Keratinocyte (primary cell): ENCODE measurements at regions not wholly inside any gene's neighbourhood (a gene's known extent, or its start where the extent isn't known, plus 50 kb on each side); places are given as distances from the start of the nearest gene placed in this dataset.

Experiments used
- DNase-seq: peaks from one replicate; pipeline ENCODE4 v3.0.0-alpha.2; 2011; ENCODE audit warnings: low read depth, missing footprints, low spot score
- FAIRE-seq: peaks from 2 replicates; lab custom pipeline; 2011; peaks lifted over from hg19 to GRCh38; lab: Jason Lieb, UNC
- H2AFZ ChIP-seq: 2 replicates; pipeline ENCODE4 v1.6.0; 2012; ENCODE audit warnings: low read length, control low read depth, inconsistent platforms; ENCODE audit not compliant: control insufficient read depth
- H3K27ac ChIP-seq: 2 replicates; pipeline ENCODE4 v1.5.1; 2011; ENCODE audit warnings: low read length; ENCODE audit not compliant: control insufficient read depth, insufficient read depth
- H3K27me3 ChIP-seq: 3 replicates; pipeline ENCODE4 v1.6.0; 2011; ENCODE audit warnings: low read length; ENCODE audit not compliant: control insufficient read depth, insufficient read depth; ENCODE audit errors: extremely low read depth
- H3K36me3 ChIP-seq, 2 experiments: 2 replicates in 1 of 2; 3 replicates in 1 of 2; pipeline ENCODE4 v1.5.1; 2011; ENCODE audit warnings: low read length in 2 of 2, mild to moderate bottlenecking in 1 of 2; ENCODE audit not compliant: control insufficient read depth in 2 of 2, insufficient read depth in 2 of 2; ENCODE audit errors: extremely low read depth in 1 of 2
- H3K4me1 ChIP-seq: 3 replicates; pipeline ENCODE4 v1.5.1; 2011; ENCODE audit warnings: low read length; ENCODE audit not compliant: control insufficient read depth, insufficient read depth; ENCODE audit errors: extremely low read depth
- H3K4me2 ChIP-seq: 3 replicates; pipeline ENCODE4 v1.6.0; 2011; ENCODE audit warnings: low read depth, low read length; ENCODE audit not compliant: control insufficient read depth, insufficient read depth; ENCODE audit errors: extremely low read depth
- H3K4me3 ChIP-seq, 3 experiments: fragments of 200-600 bp in 1 of 3; sonication (generic) in 1 of 3; 2 replicates in 2 of 3; 3 replicates in 1 of 3; pipeline ENCODE4 v1.5.1; 2011 to 2016; ENCODE audit warnings: low read length in 3 of 3, mild to moderate bottlenecking in 3 of 3, control low read depth in 2 of 3, inconsistent platforms in 1 of 3, low read depth in 1 of 3, mixed read lengths in 1 of 3, mixed run types in 1 of 3, moderate library complexity in 1 of 3; ENCODE audit not compliant: control insufficient read depth in 2 of 3, insufficient read depth in 2 of 3; ENCODE audit errors: extremely low read depth in 1 of 3
- H3K79me2 ChIP-seq: 2 replicates; pipeline ENCODE4 v1.6.0; 2012; ENCODE audit warnings: low read length; ENCODE audit not compliant: control insufficient read depth, insufficient read depth
- H3K9ac ChIP-seq: 3 replicates; pipeline ENCODE4 v1.6.0; 2011; ENCODE audit warnings: low read length; ENCODE audit not compliant: control insufficient read depth, insufficient read depth; ENCODE audit errors: extremely low read depth
- H3K9me1 ChIP-seq: 3 replicates; pipeline ENCODE4 v1.6.0; 2011; ENCODE audit warnings: low read length; ENCODE audit not compliant: control insufficient read depth, insufficient read depth; ENCODE audit errors: extremely low read depth
- H3K9me3 ChIP-seq: 2 replicates; pipeline ENCODE4 v1.5.1; 2012; ENCODE audit warnings: low read depth, low read length; ENCODE audit not compliant: control insufficient read depth
- H4K20me1 ChIP-seq: 3 replicates; pipeline ENCODE4 v1.6.0; 2011; ENCODE audit warnings: low read length; ENCODE audit not compliant: control insufficient read depth, insufficient read depth; ENCODE audit errors: extremely low read depth
- CTCF ChIP-seq, 3 experiments: IDR thresholded peaks in 1 of 3; conservative IDR thresholded peaks in 1 of 3; optimal IDR thresholded peaks in 1 of 3; 2 replicates in 2 of 3; 3 replicates in 1 of 3; pipeline versions ENCODE3 to v1.5.1; 2011; ENCODE audit warnings: low read length in 3 of 3, mild to moderate bottlenecking in 3 of 3, moderate library complexity in 2 of 3, control low read depth in 1 of 3, inconsistent platforms in 1 of 3; ENCODE audit not compliant: insufficient read depth in 2 of 3; ENCODE audit errors: extremely low read depth in 1 of 3
- EZH2 ChIP-seq: IDR thresholded peaks from one replicate; pipeline ENCODE4 v1.6.1; 2012; ENCODE audit warnings: inconsistent platforms, mild to moderate bottlenecking, low read length, moderate library complexity
- dilution Hi-C: fragments of 300-500 bp; cut with MboI; formaldehyde crosslinking; loops from one replicate; pipeline ENCODE4 v1.7.0; 2020; ENCODE audit warnings: low sequenced_read_pairs; ENCODE audit not compliant: extremely low pct_ligation_motif_present

DNA sequence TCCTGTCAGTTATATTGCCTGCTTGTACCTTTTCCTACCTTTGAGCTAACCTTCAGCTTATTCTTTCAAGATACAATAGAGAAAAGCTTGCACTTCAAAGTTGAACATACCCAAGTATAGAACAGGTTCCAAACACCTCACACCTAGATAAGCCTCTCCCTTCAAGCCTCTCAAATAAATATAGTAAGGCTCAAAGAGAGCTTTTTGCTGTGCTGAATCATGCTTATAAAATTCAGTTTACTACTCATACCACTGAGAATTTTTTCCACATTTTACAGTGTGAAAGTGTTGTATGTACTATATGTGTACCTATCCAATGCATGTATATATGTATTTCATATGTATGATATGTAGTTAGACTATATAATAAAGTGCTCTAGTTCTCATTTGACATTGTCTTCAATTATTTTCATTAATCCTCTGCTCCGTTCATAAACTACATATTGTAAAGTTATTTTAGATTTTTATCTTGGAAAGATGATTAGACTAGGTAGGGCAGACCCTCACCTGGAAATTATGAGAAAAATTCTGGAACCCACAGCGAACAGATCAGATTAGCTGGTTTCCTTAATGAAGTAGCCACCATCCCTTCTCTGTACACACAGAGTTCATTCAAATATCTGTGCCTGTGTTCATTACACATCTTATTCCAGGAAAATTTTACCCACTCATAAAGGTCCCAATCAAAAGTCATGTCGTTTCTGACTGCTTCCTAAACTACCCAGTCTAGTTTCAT lies 149.2 kb upstream of the RGMB start:
- Histone ChIP-seq H2AFZ (no peak overlapping the region), H3K9ac (no peak overlapping the region), H3K9me1 (no peaks in the 10 kb centered on the region), H4K20me1 (no peaks in the 10 kb centered on the region), H3K79me2 (no peaks in the 10 kb centered on the region), H3K36me3 (no peaks in the 10 kb centered on the region), H3K4me1 (no peaks in the 10 kb centered on the region), H3K4me3 (no peak overlapping the region), H3K4me2 (no peak overlapping the region), H3K9me3 (no peaks in the 10 kb centered on the region), H3K27me3 (no peaks in the 10 kb centered on the region), H3K27ac (no peak overlapping the region)
- FAIRE-seq (no peak), DNase-seq (no peak)
- TF ChIP-seq EZH2 (no peak), CTCF (optimal IDR thresholded peaks at IDR 0.05 in 1 of 3, IDR thresholded peaks at IDR 0.05 in 1 of 3, conservative IDR thresholded peaks at IDR 0.05 in 1 of 3; ENCODE audit: extremely low read depth in 1 of 3, insufficient read depth in 2 of 3, low read length in 3 of 3) (no peak)
- dilution Hi-C loops: no loop called here

GRCh38 chr5:98627121-98627520 lies 146.3 kb upstream of the RGMB start:
- Histone ChIP-seq H3K36me3 (no peaks in the 10 kb centered on the region), H3K4me3 (no peak overlapping the region), H2AFZ (no peak overlapping the region), H3K4me2 (no peak overlapping the region), H3K27ac (no peak overlapping the region), H3K4me1 (peaks cover 7% of the 10 kb centered on the region), H4K20me1 (no peaks in the 10 kb centered on the region), H3K9me1 (no peaks in the 10 kb centered on the region), H3K9ac (no peak overlapping the region), H3K27me3 (no peaks in the 10 kb centered on the region), H3K9me3 (no peaks in the 10 kb centered on the region), H3K79me2 (no peaks in the 10 kb centered on the region)
- FAIRE-seq: no peak
- dilution Hi-C loops: no loop called here
- TF ChIP-seq EZH2 (no peak), CTCF (optimal IDR thresholded peaks at IDR 0.05 in 1 of 3, IDR thresholded peaks at IDR 0.05 in 1 of 3, conservative IDR thresholded peaks at IDR 0.05 in 1 of 3; ENCODE audit: extremely low read depth in 1 of 3, insufficient read depth in 2 of 3, low read length in 3 of 3) (no peak)
- no peak for DNase-seq
